GM10266 (cell line): ENCODE measurements at regions not wholly inside any gene's neighbourhood (a gene's known extent, or its start where the extent isn't known, plus 50 kb on each side); places are given as distances from the start of the nearest gene placed in this dataset.

Experiments used
- DNase-seq: peaks from one replicate; pipeline ENCODE4 v3.0.0; 2012; ENCODE audit errors: extremely low spot score
- CTCF ChIP-seq: IDR thresholded peaks from 2 replicates; pipeline ENCODE4 v1.5.1; 2012; ENCODE audit warnings: mild to moderate bottlenecking, low read depth; ENCODE audit not compliant: control insufficient read depth, insufficient read depth; ENCODE audit errors: missing control alignments

DNA sequence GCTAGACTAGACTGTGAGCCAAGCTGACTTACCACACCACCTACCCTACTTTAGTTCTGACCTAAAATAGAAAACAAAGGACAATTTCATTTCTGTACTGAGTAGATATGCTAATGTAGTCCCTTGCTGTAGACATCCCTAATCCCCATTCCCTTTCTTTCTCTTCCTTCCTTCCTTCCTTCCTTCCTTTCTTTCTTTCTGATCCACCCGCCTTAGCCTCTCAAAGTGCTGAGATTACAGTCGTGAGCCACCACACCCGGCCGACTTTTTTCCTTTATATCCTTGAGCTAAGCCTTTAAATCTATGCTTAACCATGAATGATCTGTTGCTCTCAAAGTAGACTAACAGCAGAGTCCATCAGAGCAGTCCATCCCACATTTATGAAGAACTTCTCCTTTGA, 465.0 kb downstream of the SLITRK6 start:
- no peak for DNase-seq
- TF ChIP-seq CTCF = no peak

- no peak for TF ChIP-seq CTCF
- no peak for DNase-seq
Measured at GRCh38 chr13:85333506-85334020, 465.7 kb downstream of the SLITRK6 start.

DNA sequence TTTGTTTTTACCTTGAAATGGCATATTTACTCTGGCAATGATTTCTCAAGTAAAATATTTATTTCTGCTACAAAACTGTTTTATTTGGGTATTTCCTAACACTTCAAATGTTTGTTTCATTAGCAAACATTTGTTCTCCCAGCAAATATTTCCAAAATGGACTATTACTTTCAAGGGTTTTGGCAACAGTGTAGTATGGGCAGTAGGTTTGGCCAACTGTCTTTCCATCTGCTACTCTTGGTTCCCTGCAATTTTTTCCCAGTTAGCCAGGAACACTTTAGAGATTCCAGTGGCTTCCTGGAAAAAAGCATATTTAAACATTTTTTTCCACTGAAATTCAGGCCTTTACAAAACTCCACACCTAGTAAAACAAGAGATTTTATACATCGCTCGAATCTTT, 466.6 kb downstream of the SLITRK6 start:
- no peak for TF ChIP-seq CTCF
- DNase-seq = no peak

- TF ChIP-seq CTCF = no peak
- no peak for DNase-seq
Measured at GRCh38 chr13:85321734-85322133, 477.5 kb downstream of the SLITRK6 start.

GRCh38 chr13:85317781-85318180, 481.4 kb downstream of the SLITRK6 start:
- no peak for DNase-seq
- no peak for TF ChIP-seq CTCF

DNA sequence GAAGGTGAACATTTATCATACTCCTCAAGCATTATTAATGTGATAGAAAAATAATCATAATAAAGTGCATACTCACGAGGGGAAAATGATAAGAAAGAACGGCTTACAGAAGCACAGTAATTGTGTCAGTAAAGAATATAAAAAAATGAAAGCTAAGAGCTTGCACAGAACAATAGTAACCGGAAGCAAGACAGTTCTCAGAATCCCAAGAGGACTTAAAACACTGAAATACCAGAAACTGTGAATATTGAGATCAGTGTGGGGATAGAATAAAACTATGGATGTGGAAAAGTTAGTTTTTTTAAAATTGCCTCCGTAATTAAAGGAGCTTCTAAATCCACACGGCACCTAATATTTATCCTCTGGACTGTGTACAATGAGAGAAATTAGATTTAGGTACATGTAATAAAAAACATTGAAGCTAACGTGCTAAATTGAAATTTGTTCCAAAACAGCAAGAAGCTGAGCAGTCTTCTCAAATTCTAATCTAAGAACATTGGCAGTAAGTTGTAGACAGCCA, 482.7 kb downstream of the SLITRK6 start:
- no peak for DNase-seq
- no peak for TF ChIP-seq CTCF

DNA sequence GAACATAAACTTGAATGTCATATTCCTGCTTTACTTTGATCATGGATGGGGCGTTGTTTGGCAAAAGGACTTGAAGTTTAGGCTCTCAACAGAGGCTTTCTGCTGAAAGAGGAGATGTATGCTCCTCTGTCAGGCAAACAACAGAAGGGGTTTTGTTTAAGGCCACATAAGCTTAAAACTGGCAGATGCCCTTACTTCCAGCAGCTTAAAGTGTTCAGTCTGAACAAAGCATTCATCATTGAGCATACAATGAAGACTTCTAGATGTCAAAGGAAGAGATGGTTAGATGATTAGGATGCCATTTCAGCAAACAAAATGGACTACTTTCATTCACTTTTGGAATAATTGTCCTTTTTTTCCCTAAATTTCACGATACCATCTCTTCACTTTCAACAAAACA, 484.5 kb downstream of the SLITRK6 start:
- TF ChIP-seq CTCF = no peak
- no peak for DNase-seq
